PC-9 (cell line): ENCODE measurements at regions not wholly inside any gene's neighbourhood (a gene's known extent, or its start where the extent isn't known, plus 50 kb on each side); places are given as distances from the start of the nearest gene placed in this dataset.

Source experiments
- BruUV-seq: library from RNA; stranded (reverse); fragments of 400-500 nt; replicated peaks from 2 replicates; lab custom pipeline; 2021; lab: Mats Ljungman, UMichigan
- CTCF ChIA-PET: fragments of 300-600 bp; sonication (Branson Sonifier 250); formaldehyde crosslinking; loops from one replicate; lab custom pipeline; 2022; ENCODE audit warnings: antibody characterized with exemption; lab: Charles Lee
- POLR2A ChIA-PET: fragments of 300-600 bp; sonication (Branson Sonifier 250); formaldehyde crosslinking; loops from one replicate; lab custom pipeline; 2022; ENCODE audit warnings: antibody characterized with exemption; ENCODE audit not compliant: unreplicated experiment; lab: Charles Lee
- DNase-seq, 2 experiments: peaks; one replicate each; pipeline versions ENCODE4 v3.0.0 to v3.0.0-alpha.2; 2015 to 2022; ENCODE audit warnings: mixed read lengths in 1 of 2
- H2AFZ ChIP-seq: fragments of 200-600 bp; sonication (generic); 2 replicates; pipeline ENCODE4 v1.8.1; 2017; ENCODE audit warnings: antibody characterized with exemption
- H3F3A ChIP-seq: fragments of 200-600 bp; sonication (generic); 2 replicates; pipeline ENCODE4 v1.8.1; 2017; ENCODE audit warnings: antibody characterized with exemption, mild to moderate bottlenecking, low read depth; ENCODE audit not compliant: insufficient read depth
- H3K27ac ChIP-seq: fragments of 200-600 bp; sonication (generic); 2 replicates; pipeline ENCODE4 v1.6.1; 2016; ENCODE audit warnings: mixed run types
- H3K27me3 ChIP-seq: fragments of 200-600 bp; sonication (generic); 2 replicates; pipeline ENCODE4 v1.6.1; 2016; ENCODE audit warnings: low read depth, mixed run types; ENCODE audit not compliant: insufficient read depth
- H3K36me3 ChIP-seq: fragments of 200-600 bp; sonication (generic); 2 replicates; pipeline ENCODE4 v1.6.1; 2016; ENCODE audit warnings: low read depth, mixed run types
- H3K4me1 ChIP-seq: fragments of 200-600 bp; sonication (generic); replicated peaks from 2 replicates; pipeline ENCODE4 v1.6.1; 2016; ENCODE audit warnings: mixed run types; ENCODE audit not compliant: insufficient read depth
- H3K4me2 ChIP-seq: fragments of 200-600 bp; sonication (generic); 2 replicates; pipeline ENCODE4 v1.6.1; 2017; ENCODE audit warnings: mixed run types
- H3K4me3 ChIP-seq: fragments of 200-600 bp; sonication (generic); 2 replicates; pipeline ENCODE4 v1.6.1; 2016; ENCODE audit warnings: mixed run types
- H3K79me2 ChIP-seq: fragments of 200-600 bp; sonication (generic); 2 replicates; pipeline ENCODE4 v1.6.1; 2017; ENCODE audit warnings: low read depth, mixed run types
- H3K9me2 ChIP-seq: fragments of 200-600 bp; sonication (generic); 2 replicates; pipeline ENCODE4 v1.8.1; 2017; ENCODE audit warnings: mild to moderate bottlenecking; ENCODE audit not compliant: insufficient read depth
- H3K9me3 ChIP-seq: fragments of 200-600 bp; sonication (generic); 2 replicates; pipeline ENCODE4 v1.8.1; 2016; ENCODE audit warnings: low read depth; ENCODE audit not compliant: insufficient read depth
- H4K20me1 ChIP-seq: fragments of 200-600 bp; sonication (generic); 2 replicates; pipeline ENCODE4 v1.8.1; 2017; ENCODE audit not compliant: insufficient read depth
- CTCF ChIP-seq: fragments of 200-600 bp; sonication (generic); conservative IDR thresholded peaks from 2 replicates; pipeline ENCODE4 v1.6.1; 2017; ENCODE audit warnings: mixed run types, antibody characterized with exemption, mild to moderate bottlenecking, moderate library complexity
- EZH2 ChIP-seq: fragments of 200-600 bp; sonication (generic); IDR thresholded peaks from 2 replicates; pipeline ENCODE4 v1.8.0; 2017; ENCODE audit warnings: antibody characterized with exemption, low read depth
- intact Hi-C: fragments of 100-400 bp; cut with micrococcal nuclease; formaldehyde crosslinking; loops from one replicate; pipeline ENCODE4 v1.10.0; 2022; ENCODE audit not compliant: unreplicated experiment

DNA sequence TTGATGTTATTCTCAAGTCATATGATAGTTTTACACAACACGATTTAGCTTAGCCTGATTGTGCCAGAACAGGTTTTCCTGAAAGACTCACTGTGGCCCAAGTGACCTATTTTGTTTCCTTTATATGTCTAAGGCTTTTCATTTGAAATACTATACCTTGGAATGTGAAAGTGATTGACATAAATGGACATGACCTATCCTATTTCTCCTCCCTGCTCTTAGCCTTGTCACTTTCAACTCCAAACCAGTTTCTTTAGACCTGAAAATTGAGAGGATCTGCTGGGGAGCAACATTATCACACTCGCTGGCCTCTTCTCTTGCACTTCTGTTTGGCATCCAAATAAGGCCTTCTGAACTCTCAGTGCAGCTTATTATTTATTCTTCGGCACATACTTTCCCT lies 496.8 kb downstream of the MAT2B start:
- H3K9me2 ChIP-seq: no peaks in the 10 kb centered on the region
- H4K20me1 ChIP-seq: no peaks in the 10 kb centered on the region
- no peaks in the 10 kb centered on the region for H3K27me3 ChIP-seq
- no peaks in the 10 kb centered on the region for H3F3A ChIP-seq
- TF ChIP-seq EZH2 (no peak), CTCF (no peak)
- DNase-seq: peak in 1 of 2 experiments; percentile 56
- H2AFZ ChIP-seq: no peak overlapping the region
- intact Hi-C loops: no loop called here
- no peak overlapping the region for H3K4me2 ChIP-seq
- POLR2A ChIA-PET: no interaction called here
- H3K4me3 ChIP-seq: no peak overlapping the region
- CTCF ChIA-PET: no interaction called here
- H3K4me1 ChIP-seq: no peaks in the 10 kb centered on the region
- BruUV-seq: no TSS peak
- H3K36me3 ChIP-seq: no peaks in the 10 kb centered on the region
- no peaks in the 10 kb centered on the region for H3K79me2 ChIP-seq
- H3K27ac ChIP-seq: no peak overlapping the region
- no peaks in the 10 kb centered on the region for H3K9me3 ChIP-seq

DNA sequence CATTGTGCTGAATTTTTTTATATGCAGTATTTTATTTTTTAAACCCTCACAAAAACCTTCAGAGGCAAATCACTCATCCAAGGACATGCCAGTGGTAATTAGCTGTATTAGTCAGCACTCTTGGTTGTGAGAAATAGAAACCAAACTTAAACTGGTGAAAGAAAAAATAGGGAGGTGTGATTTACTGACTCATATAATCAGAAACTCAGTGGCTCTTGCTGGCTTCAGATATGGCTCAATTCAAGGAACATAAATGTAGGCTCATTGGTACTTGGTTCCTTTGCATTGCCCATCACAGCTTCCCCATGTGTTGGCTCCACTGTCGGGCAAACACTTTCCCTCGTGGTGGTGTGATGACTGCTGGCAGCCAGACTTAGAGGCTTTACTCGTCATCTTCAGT lies 497.2 kb downstream of the MAT2B start:
- Histone ChIP-seq H3K36me3 (no peaks in the 10 kb centered on the region), H3K27ac (no peak overlapping the region), H3K4me1 (no peaks in the 10 kb centered on the region), H3F3A (no peaks in the 10 kb centered on the region), H3K4me2 (no peak overlapping the region), H3K79me2 (no peaks in the 10 kb centered on the region), H3K9me3 (no peaks in the 10 kb centered on the region), H3K4me3 (no peak overlapping the region), H2AFZ (no peak overlapping the region), H4K20me1 (no peaks in the 10 kb centered on the region), H3K9me2 (no peaks in the 10 kb centered on the region), H3K27me3 (no peaks in the 10 kb centered on the region)
- intact Hi-C loops: no loop called here
- CTCF ChIA-PET: no interaction called here
- DNase-seq: no peak
- POLR2A ChIA-PET: no interaction called here
- TF ChIP-seq CTCF (no peak), EZH2 (no peak)
- no TSS peak for BruUV-seq

DNA sequence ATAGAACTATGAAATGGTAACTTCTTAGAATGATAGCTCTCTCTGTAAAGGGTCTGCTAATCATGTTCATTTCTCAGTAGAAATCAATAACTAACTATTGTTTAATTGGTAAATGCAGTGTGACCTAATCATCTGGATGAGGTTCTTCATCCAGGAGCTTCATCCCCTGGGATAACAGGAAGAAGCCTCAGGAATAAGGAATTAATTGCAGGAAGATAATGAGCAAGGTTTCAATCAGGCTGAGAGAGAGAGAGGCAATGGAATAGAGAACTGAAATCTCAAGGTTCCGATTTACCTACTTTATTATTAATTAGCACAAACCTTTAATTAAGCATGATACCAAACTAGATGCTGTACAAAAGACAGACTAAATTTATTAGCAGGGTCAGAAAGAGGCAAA lies 499.7 kb downstream of the MAT2B start:
- no peaks in the 10 kb centered on the region for H3K36me3 ChIP-seq
- H3K27ac ChIP-seq: no peak overlapping the region
- POLR2A ChIA-PET: no interaction called here
- CTCF ChIA-PET: no interaction called here
- H3F3A ChIP-seq: no peaks in the 10 kb centered on the region
- H3K27me3 ChIP-seq: no peaks in the 10 kb centered on the region
- H3K4me3 ChIP-seq: no peak overlapping the region
- TF ChIP-seq EZH2 (no peak), CTCF (no peak)
- no peaks in the 10 kb centered on the region for H4K20me1 ChIP-seq
- no peaks in the 10 kb centered on the region for H3K9me2 ChIP-seq
- no peak overlapping the region for H2AFZ ChIP-seq
- no peaks in the 10 kb centered on the region for H3K79me2 ChIP-seq
- intact Hi-C loops: no loop called here
- DNase-seq: no peak
- H3K4me2 ChIP-seq: no peak overlapping the region
- H3K9me3 ChIP-seq: no peaks in the 10 kb centered on the region
- no peaks in the 10 kb centered on the region for H3K4me1 ChIP-seq
- no TSS peak for BruUV-seq
